ENCODE measurements at regions not wholly inside any gene's neighbourhood (a gene's known extent, or its start where the extent isn't known, plus 50 kb on each side); places are given as distances from the start of the nearest gene placed in this dataset.

DNA sequence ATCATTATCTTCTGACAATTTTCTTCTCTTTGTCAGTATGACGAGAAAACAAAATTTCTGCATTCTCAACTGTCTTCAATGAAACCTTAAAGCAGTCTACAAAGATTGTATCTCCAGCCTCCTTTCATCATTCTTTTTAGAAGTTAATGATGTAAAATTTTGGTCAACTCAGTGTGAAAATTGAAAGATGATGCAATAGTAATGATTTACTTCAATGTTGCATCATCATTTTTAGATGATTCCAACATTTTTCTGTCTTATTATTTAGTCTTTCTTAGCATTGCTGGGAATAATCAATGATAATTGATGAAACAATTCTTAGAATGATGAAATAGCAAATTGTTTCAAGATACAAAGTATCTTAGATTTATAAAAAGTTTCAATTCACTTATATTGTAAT, 372.7 kb downstream of the C4orf33 start:
- no peak for DNase-seq
- intact Hi-C loops (cut with DNase I), result no loop called here
- TF ChIP-seq, protein P1, sequence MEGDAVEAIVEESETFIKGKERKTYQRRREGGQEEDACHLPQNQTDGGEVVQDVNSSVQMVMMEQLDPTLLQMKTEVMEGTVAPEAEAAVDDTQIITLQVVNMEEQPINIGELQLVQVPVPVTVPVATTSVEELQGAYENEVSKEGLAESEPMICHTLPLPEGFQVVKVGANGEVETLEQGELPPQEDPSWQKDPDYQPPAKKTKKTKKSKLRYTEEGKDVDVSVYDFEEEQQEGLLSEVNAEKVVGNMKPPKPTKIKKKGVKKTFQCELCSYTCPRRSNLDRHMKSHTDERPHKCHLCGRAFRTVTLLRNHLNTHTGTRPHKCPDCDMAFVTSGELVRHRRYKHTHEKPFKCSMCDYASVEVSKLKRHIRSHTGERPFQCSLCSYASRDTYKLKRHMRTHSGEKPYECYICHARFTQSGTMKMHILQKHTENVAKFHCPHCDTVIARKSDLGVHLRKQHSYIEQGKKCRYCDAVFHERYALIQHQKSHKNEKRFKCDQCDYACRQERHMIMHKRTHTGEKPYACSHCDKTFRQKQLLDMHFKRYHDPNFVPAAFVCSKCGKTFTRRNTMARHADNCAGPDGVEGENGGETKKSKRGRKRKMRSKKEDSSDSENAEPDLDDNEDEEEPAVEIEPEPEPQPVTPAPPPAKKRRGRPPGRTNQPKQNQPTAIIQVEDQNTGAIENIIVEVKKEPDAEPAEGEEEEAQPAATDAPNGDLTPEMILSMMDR (IDR thresholded peaks at IDR 0.05), result no peak
- no peak for TF ChIP-seq POLR2A (IDR thresholded peaks at IDR 0.05)
- Histone ChIP-seq H3K27me3 (no peaks in the 10 kb centered on the region), H3K27ac (no peak overlapping the region), H3K4me1 (no peaks in the 10 kb centered on the region), H3K4me3 (no peak overlapping the region), H3K9me3 (no peaks in the 10 kb centered on the region), H3K36me3 (no peaks in the 10 kb centered on the region)
- WGBS, 2 donors, result 85 to 86% methylated on average over 1 of the region's 1 CpG

DNA sequence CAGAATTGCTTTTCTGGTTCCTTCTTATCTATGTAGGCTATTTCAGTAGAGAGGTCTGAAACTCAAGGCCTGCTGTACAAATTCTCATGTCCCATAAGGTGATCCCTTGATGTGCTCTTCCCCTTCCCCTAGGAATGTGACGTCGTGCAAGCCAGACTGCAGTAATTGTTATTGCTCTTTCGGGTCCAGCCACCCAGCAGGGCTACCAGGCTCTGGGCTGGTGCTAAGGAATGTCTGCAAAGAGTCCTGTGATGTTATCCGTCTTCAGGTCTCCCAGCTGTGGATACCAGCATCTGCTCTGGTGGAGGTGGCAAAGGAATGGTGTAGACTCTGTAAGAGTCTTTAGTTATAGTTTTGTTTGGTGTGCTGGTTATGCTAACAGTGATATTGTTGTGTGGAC, 378.7 kb downstream of the C4orf33 start:
- intact Hi-C loops (cut with DNase I), result no loop called here
- H3K4me3 ChIP-seq, result no peak overlapping the region
- no peaks in the 10 kb centered on the region for H3K36me3 ChIP-seq
- no peaks in the 10 kb centered on the region for H3K4me1 ChIP-seq
- DNase-seq, result no peak
- no peaks in the 10 kb centered on the region for H3K9me3 ChIP-seq
- H3K27me3 ChIP-seq, result no peaks in the 10 kb centered on the region
- H3K27ac ChIP-seq, result no peak overlapping the region
- 78 to 89% methylated on average over 4 of the region's 4 CpGs for WGBS, 2 donors
- no peak for TF ChIP-seq POLR2A (IDR thresholded peaks at IDR 0.05)
- TF ChIP-seq, protein P1 (IDR thresholded peaks at IDR 0.05), result no peak

DNA sequence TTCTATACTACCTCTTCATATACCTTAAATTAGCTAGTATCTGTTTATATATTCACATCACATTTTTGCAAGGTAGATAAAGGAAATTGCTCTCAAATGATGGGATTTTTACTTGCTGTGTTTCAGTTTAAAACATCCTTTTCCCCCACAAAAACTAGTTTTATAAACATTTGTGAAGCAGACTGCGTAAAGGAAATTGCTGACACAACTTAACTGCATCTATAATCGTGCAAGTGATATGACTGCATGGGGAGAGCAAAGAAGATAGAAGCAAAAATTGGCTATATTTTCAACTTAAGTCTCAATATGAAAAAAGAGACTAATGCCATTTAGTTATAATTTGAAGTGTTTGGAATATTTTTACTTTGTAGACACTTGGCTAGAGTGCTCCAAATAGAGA, 385.2 kb downstream of the C4orf33 start:
- H3K9me3 ChIP-seq, result no peaks in the 10 kb centered on the region
- 72 to 73% methylated on average over 2 of the region's 2 CpGs for WGBS, 2 donors
- intact Hi-C loops (cut with DNase I), result no loop called here
- H3K27ac ChIP-seq, result no peak overlapping the region
- no peaks in the 10 kb centered on the region for H3K36me3 ChIP-seq
- no peaks in the 10 kb centered on the region for H3K27me3 ChIP-seq
- DNase-seq, result no peak
- H3K4me3 ChIP-seq, result no peak overlapping the region
- TF ChIP-seq, protein P1 (IDR thresholded peaks at IDR 0.05), result no peak
- TF ChIP-seq POLR2A (IDR thresholded peaks at IDR 0.05), result no peak
- no peaks in the 10 kb centered on the region for H3K4me1 ChIP-seq

DNA sequence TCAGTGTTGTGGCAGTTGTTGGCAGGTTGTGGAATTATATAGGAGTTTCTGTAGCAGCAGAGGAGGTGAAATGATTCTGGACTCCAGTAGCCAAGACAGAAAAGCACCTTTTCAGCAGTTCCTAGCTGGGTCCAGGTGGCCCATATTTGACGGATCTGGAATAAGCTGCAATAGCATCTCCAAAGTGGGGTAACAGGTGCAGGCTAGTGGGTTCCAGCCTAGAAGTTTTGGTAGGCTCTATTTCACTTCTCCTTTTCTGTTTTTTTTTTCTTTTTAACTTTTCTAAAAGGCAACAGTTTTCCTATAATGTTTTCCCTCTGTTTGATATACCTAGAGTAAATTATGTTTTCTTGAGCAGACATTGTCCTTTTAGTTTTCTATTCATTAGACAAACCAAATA, 392.5 kb downstream of the C4orf33 start:
- 67 to 91% methylated on average over 1 of the region's 1 CpG for WGBS, 2 donors
- H3K4me1 ChIP-seq, result no peaks in the 10 kb centered on the region
- intact Hi-C loops (cut with DNase I), result no loop called here
- no peak for TF ChIP-seq POLR2A (IDR thresholded peaks at IDR 0.05)
- TF ChIP-seq, protein P1 (IDR thresholded peaks at IDR 0.05), result no peak
- no peak for DNase-seq
- no peaks in the 10 kb centered on the region for H3K27me3 ChIP-seq
- no peak overlapping the region for H3K4me3 ChIP-seq
- H3K9me3 ChIP-seq, result no peaks in the 10 kb centered on the region
- H3K36me3 ChIP-seq, result no peaks in the 10 kb centered on the region
- H3K27ac ChIP-seq, result no peak overlapping the region

DNA sequence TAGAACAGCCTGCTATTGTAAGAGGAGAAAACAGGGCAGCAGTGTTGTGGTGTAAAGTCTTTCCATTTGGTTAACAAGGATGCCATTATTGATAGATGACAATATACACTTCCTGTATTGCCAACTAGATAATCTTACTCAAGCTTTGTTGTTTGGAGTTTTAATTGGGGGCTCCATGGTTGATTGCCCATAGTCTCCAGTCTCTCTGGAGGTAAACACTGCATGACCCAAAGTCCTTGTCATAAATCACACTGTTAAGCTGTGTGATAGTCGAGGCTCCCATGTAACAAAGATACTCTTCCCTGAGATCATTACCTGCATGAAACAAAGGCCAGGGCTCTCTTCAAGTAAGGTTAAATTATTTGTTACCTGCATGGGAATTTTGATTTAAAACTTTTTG, 394.6 kb downstream of the C4orf33 start:
- intact Hi-C loops (cut with DNase I), result no loop called here
- no peaks in the 10 kb centered on the region for H3K9me3 ChIP-seq
- no peaks in the 10 kb centered on the region for H3K27me3 ChIP-seq
- TF ChIP-seq, protein P1 (IDR thresholded peaks at IDR 0.05), result no peak
- no peak for TF ChIP-seq POLR2A (IDR thresholded peaks at IDR 0.05)
- DNase-seq, result no peak
- H3K36me3 ChIP-seq, result no peaks in the 10 kb centered on the region
- no peaks in the 10 kb centered on the region for H3K4me1 ChIP-seq
- H3K27ac ChIP-seq, result no peak overlapping the region
- H3K4me3 ChIP-seq, result no peak overlapping the region
- 40% methylated on average over 1 of the region's 1 CpG for WGBS, 2 donors
